Panc1 (cell line): ENCODE measurements at regions not wholly inside any gene's neighbourhood (a gene's known extent, or its start where the extent isn't known, plus 50 kb on each side); places are given as distances from the start of the nearest gene placed in this dataset.

Experiments
- ATAC-seq: fragments of 200-7000 bp; cut with Tn5 transposase; 2 replicates; pipeline ENCODE4 v1.9.1; 2020; ENCODE audit warnings: mild to moderate bottlenecking, moderate library complexity
- BruUV-seq: library from RNA; stranded (reverse); fragments of 400-500 nt; replicated peaks from 2 replicates; lab custom pipeline; 2021; lab: Mats Ljungman, UMichigan
- CTCF ChIA-PET: fragments of 300-600 bp; sonication (Branson Sonifier 250); formaldehyde crosslinking; loops from one replicate; lab custom pipeline; 2022; ENCODE audit warnings: antibody characterized with exemption; lab: Charles Lee
- POLR2A ChIA-PET: fragments of 300-600 bp; sonication (Branson Sonifier 250); formaldehyde crosslinking; loops from one replicate; lab custom pipeline; 2022; ENCODE audit warnings: antibody characterized with exemption; lab: Charles Lee
- DNase-seq: peaks from one replicate; pipeline ENCODE4 v3.0.0-alpha.2; 2010; ENCODE audit warnings: low read depth, low spot score
- H3K27ac ChIP-seq: 2 replicates; pipeline ENCODE4 v1.5.1; 2011; ENCODE audit warnings: mild to moderate bottlenecking, low read length, inconsistent platforms
- H3K27me3 ChIP-seq: fragments of 200-500 bp; sonication (Bioruptor generic); 2 replicates; pipeline ENCODE4 v1.6.0; 2014; ENCODE audit warnings: low read length, inconsistent platforms; ENCODE audit not compliant: control insufficient read depth, insufficient read depth
- H3K36me3 ChIP-seq: fragments of 200-500 bp; sonication (Bioruptor generic); 2 replicates; pipeline ENCODE4 v1.5.1; 2014; ENCODE audit warnings: inconsistent platforms, mild to moderate bottlenecking, low read length, moderate library complexity; ENCODE audit not compliant: control insufficient read depth, insufficient read depth
- H3K4me1 ChIP-seq: 2 replicates; pipeline ENCODE4 v1.5.1; 2011; ENCODE audit warnings: inconsistent platforms, mild to moderate bottlenecking, low read length, moderate library complexity; ENCODE audit not compliant: control insufficient read depth, insufficient read depth
- H3K4me3 ChIP-seq, 2 experiments: 2 replicates each; pipeline ENCODE4 v1.5.1; 2011 to 2012; ENCODE audit warnings: low read depth in 2 of 2, low read length in 2 of 2, mild to moderate bottlenecking in 2 of 2, inconsistent platforms in 1 of 2, moderate library complexity in 1 of 2
- H3K9me3 ChIP-seq: fragments of 200-500 bp; sonication (Bioruptor generic); 2 replicates; pipeline ENCODE4 v1.5.1; 2014; ENCODE audit warnings: low read depth, mild to moderate bottlenecking, inconsistent platforms, low read length, moderate library complexity; ENCODE audit not compliant: control insufficient read depth, insufficient read depth
- POLR2AphosphoS5 ChIP-seq: IDR thresholded peaks from 2 replicates; pipeline ENCODE4 v1.6.1; 2012; ENCODE audit warnings: mild to moderate bottlenecking, low read depth, low read length, moderate library complexity
- REST ChIP-seq, 2 experiments: IDR thresholded peaks; 2 replicates each; pipeline ENCODE4 v1.6.1; 2011 to 2012; ENCODE audit warnings: low read depth in 2 of 2, control low read depth in 1 of 2, low read length in 1 of 2, mild to moderate bottlenecking in 1 of 2, moderate library complexity in 1 of 2; ENCODE audit not compliant: insufficient read depth in 1 of 2
- SIN3A ChIP-seq: IDR thresholded peaks from 2 replicates; pipeline ENCODE4 v1.6.1; 2012; ENCODE audit warnings: low read depth, mild to moderate bottlenecking, low read length, moderate library complexity, borderline replicate concordance; ENCODE audit not compliant: insufficient read depth
- TCF7L2 ChIP-seq: IDR thresholded peaks from 2 replicates; pipeline ENCODE4 v1.6.1; 2011; ENCODE audit warnings: mild to moderate bottlenecking, low read depth, low read length, inconsistent platforms
- in situ Hi-C: cut with HindIII; loops from 2 replicates; pipeline ENCODE4 v1.10.0; 2016; ENCODE audit warnings: low sequenced_read_pairs, low pct_unique_long_range_greater_than_20kb
- intact Hi-C: fragments of 100-400 bp; cut with micrococcal nuclease; formaldehyde crosslinking; loops from one replicate; pipeline ENCODE4 v1.10.0; 2022; ENCODE audit not compliant: unreplicated experiment
- TF ChIP-seq, protein P1 (sequence below): fragments of 450-650 bp; IDR thresholded peaks from 2 replicates; pipeline ENCODE4 v1.5.1; 2017; ENCODE audit warnings: mild to moderate bottlenecking

- Histone ChIP-seq H3K4me3 (no peak overlapping the region), H3K9me3 (no peaks in the 10 kb centered on the region), H3K4me1 (no peaks in the 10 kb centered on the region), H3K36me3 (no peaks in the 10 kb centered on the region), H3K27me3 (no peaks in the 10 kb centered on the region), H3K27ac (no peak overlapping the region)
- ChIA-PET POLR2A (no interaction called here), CTCF (no interaction called here)
- DNase-seq, result no peak
- no peak for ATAC-seq
- BruUV-seq, result no TSS peak
- intact Hi-C loops (no loop called here), in situ Hi-C loops (no loop called here)
- TF ChIP-seq SIN3A (no peak), TCF7L2 (no peak), REST (IDR thresholded peaks at IDR 0.05; ENCODE audit: insufficient read depth in 1 of 2, low read depth in 2 of 2, low read length in 1 of 2) (no peak), POLR2AphosphoS5 (no peak)
- TF ChIP-seq, protein P1, sequence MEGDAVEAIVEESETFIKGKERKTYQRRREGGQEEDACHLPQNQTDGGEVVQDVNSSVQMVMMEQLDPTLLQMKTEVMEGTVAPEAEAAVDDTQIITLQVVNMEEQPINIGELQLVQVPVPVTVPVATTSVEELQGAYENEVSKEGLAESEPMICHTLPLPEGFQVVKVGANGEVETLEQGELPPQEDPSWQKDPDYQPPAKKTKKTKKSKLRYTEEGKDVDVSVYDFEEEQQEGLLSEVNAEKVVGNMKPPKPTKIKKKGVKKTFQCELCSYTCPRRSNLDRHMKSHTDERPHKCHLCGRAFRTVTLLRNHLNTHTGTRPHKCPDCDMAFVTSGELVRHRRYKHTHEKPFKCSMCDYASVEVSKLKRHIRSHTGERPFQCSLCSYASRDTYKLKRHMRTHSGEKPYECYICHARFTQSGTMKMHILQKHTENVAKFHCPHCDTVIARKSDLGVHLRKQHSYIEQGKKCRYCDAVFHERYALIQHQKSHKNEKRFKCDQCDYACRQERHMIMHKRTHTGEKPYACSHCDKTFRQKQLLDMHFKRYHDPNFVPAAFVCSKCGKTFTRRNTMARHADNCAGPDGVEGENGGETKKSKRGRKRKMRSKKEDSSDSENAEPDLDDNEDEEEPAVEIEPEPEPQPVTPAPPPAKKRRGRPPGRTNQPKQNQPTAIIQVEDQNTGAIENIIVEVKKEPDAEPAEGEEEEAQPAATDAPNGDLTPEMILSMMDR, result no peak
Observed at GRCh38 chrX:144637731-144638130, 609.6 kb upstream of the SPANXN1 start.

- Histone ChIP-seq H3K4me3 (no peak overlapping the region), H3K27me3 (no peaks in the 10 kb centered on the region), H3K9me3 (no peaks in the 10 kb centered on the region), H3K4me1 (no peaks in the 10 kb centered on the region), H3K27ac (no peak overlapping the region), H3K36me3 (no peaks in the 10 kb centered on the region)
- POLR2A ChIA-PET, result no interaction called here
- no peak for ATAC-seq
- CTCF ChIA-PET, result no interaction called here
- no peak for TF ChIP-seq POLR2AphosphoS5
- no peak for TF ChIP-seq REST (IDR thresholded peaks at IDR 0.05; ENCODE audit: insufficient read depth in 1 of 2, low read depth in 2 of 2, low read length in 1 of 2)
- TF ChIP-seq, protein P1, result no peak
- no peak for TF ChIP-seq SIN3A
- TF ChIP-seq TCF7L2, result no peak
- in situ Hi-C loops (no loop called here), intact Hi-C loops (no loop called here)
- no peak for DNase-seq
- no TSS peak for BruUV-seq
Observed at GRCh38 chrX:144648788-144649187, 598.5 kb upstream of the SPANXN1 start.
